IPS-18a (cell line): ENCODE measurements at regions not wholly inside any gene's neighbourhood (a gene's known extent, or its start where the extent isn't known, plus 50 kb on each side); places are given as distances from the start of the nearest gene placed in this dataset.

ENCODE experiments used
- H3K27ac ChIP-seq: one replicate; pipeline ENCODE4 v1.5.1; 2013; ENCODE audit warnings: low read length
- H3K27me3 ChIP-seq: one replicate; pipeline ENCODE4 v1.6.1; 2013; ENCODE audit warnings: mild to moderate bottlenecking, low read length; ENCODE audit not compliant: control insufficient read depth, insufficient read depth
- H3K36me3 ChIP-seq: one replicate; pipeline ENCODE4 v1.6.1; 2013; ENCODE audit warnings: low read depth, low read length; ENCODE audit not compliant: control insufficient read depth
- H3K4me1 ChIP-seq: one replicate; pipeline ENCODE4 v1.6.1; 2013; ENCODE audit warnings: low read depth, low read length; ENCODE audit not compliant: control insufficient read depth
- H3K4me3 ChIP-seq: one replicate; pipeline ENCODE4 v1.5.1; 2013; ENCODE audit warnings: low read length
- H3K9ac ChIP-seq: one replicate; pipeline ENCODE4 v1.6.1; 2013; ENCODE audit warnings: mild to moderate bottlenecking, low read length, moderate library complexity
- H3K9me3 ChIP-seq: one replicate; pipeline ENCODE4 v1.6.1; 2013; ENCODE audit warnings: low read depth, low read length; ENCODE audit not compliant: control insufficient read depth

DNA sequence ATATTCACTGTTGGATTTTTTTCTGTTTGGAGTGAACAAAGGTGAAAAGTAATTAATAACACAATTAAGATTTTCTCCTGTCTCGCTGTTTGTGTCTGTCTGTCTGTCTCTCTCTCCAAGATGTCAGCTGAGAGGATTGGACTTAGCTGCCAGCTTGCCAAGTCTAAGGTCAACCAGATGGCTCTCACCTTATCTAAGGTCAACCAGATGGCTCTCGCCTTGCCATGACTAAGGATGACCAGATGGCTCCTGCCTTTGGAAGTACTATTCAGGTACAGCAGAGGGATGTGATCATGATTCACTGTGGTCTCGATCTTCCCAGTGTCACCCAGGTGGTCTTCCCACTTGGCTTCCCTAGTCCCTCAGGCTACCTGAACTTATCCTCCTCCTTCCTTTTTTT lies 1436.4 kb downstream of the UQCRFS1 start:
- no peak overlapping the region for H3K4me3 ChIP-seq
- H3K27me3 ChIP-seq = no peaks in the 10 kb centered on the region
- H3K9ac ChIP-seq = no peak overlapping the region
- H3K27ac ChIP-seq = no peak overlapping the region
- no peaks in the 10 kb centered on the region for H3K36me3 ChIP-seq
- H3K4me1 ChIP-seq = no peaks in the 10 kb centered on the region
- H3K9me3 ChIP-seq = peaks cover 47% of the 10 kb centered on the region

DNA sequence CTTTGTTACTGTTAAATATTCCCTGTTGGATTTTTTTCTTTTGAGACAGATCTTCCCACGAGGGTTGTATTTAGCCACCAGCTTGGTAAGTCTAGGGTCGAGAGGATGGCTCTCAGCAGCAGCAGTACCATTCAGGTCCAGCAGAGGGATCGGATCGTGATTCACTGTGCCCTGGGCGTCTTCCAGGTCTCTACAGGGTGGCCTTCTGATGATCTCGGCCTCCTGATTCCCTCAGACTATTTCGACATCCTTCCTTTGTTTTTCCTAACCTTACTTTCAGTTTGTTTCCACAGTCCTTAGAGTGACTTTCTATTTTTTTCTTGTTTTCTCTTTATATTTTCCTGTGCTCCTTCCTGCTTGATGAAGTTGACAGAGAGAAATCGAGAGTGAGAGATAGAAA lies 1436.9 kb downstream of the UQCRFS1 start:
- Histone ChIP-seq H3K9me3 (peaks cover 48% of the 10 kb centered on the region), H3K9ac (no peak overlapping the region), H3K27me3 (no peaks in the 10 kb centered on the region), H3K36me3 (no peaks in the 10 kb centered on the region), H3K4me1 (no peaks in the 10 kb centered on the region), H3K27ac (no peak overlapping the region), H3K4me3 (no peak overlapping the region)

DNA sequence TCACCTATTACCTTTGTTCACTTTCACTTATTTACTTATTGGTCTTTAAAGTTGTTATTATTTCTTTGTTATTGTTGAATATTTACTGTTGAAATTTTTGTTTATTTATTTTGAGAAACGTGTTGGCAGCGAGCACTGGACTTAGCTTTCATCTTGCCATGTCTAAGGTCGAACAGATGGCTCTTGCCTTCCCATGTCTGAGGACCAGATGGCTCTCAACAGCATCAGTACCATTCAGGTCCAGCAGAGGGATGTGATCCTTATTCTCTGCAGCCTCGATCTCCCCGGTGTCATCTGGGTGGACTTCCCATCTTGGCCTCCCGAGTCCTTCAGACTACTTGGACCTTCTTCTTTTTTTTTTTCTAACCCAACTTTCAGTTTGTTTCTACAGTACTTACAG lies 1437.6 kb downstream of the UQCRFS1 start:
- Histone ChIP-seq H3K9ac (no peak overlapping the region), H3K4me1 (no peaks in the 10 kb centered on the region), H3K36me3 (no peaks in the 10 kb centered on the region), H3K27ac (no peak overlapping the region), H3K4me3 (no peak overlapping the region), H3K27me3 (no peaks in the 10 kb centered on the region), H3K9me3 (peaks cover 53% of the 10 kb centered on the region)

DNA sequence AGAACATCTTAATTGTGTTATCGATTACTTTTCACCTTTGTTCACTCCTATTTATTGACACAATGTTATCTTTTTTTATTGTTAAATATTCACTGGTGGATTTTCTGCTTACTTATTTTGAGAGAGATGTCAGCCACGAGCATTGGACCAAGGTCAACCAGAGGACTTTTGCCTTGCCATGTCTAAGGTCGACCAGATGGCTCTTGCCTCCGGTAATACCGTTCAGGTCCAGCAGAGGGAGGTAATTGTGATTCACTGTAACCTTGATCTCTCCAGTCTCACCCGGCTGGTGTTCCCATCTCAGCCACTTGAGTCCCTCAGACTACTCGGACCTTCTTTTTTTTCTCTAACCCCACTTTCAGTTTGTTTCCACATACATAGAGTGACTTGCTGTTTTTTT lies 1438.1 kb downstream of the UQCRFS1 start:
- no peaks in the 10 kb centered on the region for H3K4me1 ChIP-seq
- H3K9me3 ChIP-seq = peaks cover 57% of the 10 kb centered on the region
- H3K9ac ChIP-seq = no peak overlapping the region
- no peaks in the 10 kb centered on the region for H3K27me3 ChIP-seq
- no peak overlapping the region for H3K4me3 ChIP-seq
- no peak overlapping the region for H3K27ac ChIP-seq
- no peaks in the 10 kb centered on the region for H3K36me3 ChIP-seq

DNA sequence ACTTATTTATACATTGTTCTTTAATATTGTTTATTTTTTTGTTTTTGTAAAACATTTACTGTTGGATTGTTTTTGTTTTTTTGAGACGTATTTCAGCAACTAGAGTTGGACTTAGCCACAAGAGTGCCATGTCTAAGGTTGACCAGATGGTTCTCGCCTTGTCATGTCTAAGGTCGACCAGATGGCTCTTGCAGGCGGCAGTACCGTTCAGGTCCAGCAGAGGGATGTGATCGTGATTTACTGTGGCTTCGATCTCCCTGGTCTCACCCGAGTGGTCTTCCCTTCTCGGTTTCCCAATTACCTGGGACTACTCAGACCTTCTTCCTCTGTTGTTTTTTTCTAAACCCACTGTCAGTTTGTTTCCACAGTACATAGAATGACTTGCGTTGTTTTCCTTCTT lies 1438.6 kb downstream of the UQCRFS1 start:
- Histone ChIP-seq H3K27ac (no peak overlapping the region), H3K9me3 (peaks cover 57% of the 10 kb centered on the region), H3K9ac (no peak overlapping the region), H3K4me1 (no peaks in the 10 kb centered on the region), H3K36me3 (no peaks in the 10 kb centered on the region), H3K27me3 (no peaks in the 10 kb centered on the region), H3K4me3 (no peak overlapping the region)

DNA sequence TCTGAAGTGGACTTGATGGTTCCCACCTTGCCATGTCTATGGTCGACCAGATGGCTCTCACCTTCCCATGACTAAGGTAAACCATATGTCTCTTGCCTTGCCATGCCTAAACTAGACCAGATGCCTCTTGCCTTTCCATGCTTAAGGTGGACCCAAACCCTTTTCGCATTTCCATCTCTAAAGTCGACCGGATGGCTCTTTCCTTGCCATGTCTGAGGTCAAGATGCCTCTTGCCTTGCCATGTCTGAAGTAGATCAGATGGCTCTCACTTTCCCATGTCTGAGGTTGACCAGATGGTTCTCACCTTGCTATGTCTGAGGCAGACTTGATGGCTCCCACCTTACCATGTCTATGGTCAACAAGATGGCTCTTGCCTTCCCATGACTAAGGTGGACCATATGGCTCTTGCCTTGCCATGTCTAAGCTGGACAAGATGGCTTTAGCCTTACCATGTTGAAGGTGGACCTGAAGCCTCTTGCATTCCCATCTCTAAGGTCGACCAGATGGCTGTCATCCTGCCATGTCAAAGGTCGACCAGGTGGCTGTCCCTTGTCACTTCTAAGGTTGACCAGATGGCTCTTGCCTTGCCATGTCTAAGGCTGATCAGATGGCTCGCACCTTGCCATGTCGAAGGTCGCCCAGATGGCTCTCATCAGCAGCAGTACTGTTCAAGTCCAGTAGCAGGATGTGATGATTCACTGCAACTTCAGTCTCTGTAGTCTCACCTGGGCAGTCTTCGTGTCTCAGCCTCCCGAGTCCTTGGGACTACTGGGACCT lies 1439.4 kb downstream of the UQCRFS1 start:
- H3K4me1 ChIP-seq = no peaks in the 10 kb centered on the region
- H3K36me3 ChIP-seq = no peaks in the 10 kb centered on the region
- H3K4me3 ChIP-seq = no peak overlapping the region
- H3K27me3 ChIP-seq = no peaks in the 10 kb centered on the region
- H3K27ac ChIP-seq = no peak overlapping the region
- no peak overlapping the region for H3K9ac ChIP-seq
- peaks cover 54% of the 10 kb centered on the region for H3K9me3 ChIP-seq

DNA sequence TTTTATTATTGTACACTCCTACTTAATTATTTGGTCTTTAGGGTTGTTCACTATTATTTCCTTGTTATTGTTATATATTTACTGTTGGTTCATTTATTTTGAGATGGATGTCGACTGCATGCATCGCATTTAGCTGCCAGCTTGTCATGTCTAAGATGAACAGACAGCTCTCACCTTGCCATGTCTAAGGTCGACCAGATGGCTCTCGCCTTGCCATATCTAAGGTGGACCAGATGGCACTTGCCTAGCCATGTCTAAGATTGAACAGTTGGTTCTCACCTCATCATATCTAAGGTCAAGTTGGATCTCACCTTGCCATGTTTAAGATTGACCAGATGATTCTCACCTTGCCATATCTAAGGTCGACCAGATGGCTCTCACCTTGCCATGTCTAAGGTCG lies 1440.9 kb downstream of the UQCRFS1 start:
- Histone ChIP-seq H3K9me3 (peaks cover 57% of the 10 kb centered on the region), H3K36me3 (no peaks in the 10 kb centered on the region), H3K4me1 (no peaks in the 10 kb centered on the region), H3K9ac (no peak overlapping the region), H3K27me3 (no peaks in the 10 kb centered on the region), H3K4me3 (no peak overlapping the region), H3K27ac (no peak overlapping the region)

DNA sequence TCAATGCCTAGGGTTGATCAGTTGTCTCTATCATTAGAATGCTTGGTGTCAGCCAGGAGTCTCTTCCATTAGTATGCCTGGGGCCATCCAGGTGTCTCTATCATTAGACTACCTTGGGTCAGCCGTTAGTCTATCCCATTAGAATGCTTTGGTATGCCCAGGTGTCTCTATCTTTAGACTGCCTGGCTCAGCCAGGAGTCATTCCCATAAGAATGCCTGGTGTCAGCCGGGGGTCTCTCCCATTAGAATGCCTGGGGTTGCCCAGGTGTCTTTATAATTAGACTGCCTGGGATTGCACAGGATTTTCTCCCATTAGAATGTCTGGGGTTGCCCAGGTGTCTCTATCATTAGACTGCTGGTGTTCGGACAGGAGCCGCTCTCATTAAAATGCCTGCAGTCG lies 1442.9 kb downstream of the UQCRFS1 start:
- Histone ChIP-seq H3K4me3 (no peak overlapping the region), H3K9me3 (peaks cover 57% of the 10 kb centered on the region), H3K27ac (no peak overlapping the region), H3K27me3 (no peaks in the 10 kb centered on the region), H3K36me3 (no peaks in the 10 kb centered on the region), H3K4me1 (no peaks in the 10 kb centered on the region), H3K9ac (no peak overlapping the region)

DNA sequence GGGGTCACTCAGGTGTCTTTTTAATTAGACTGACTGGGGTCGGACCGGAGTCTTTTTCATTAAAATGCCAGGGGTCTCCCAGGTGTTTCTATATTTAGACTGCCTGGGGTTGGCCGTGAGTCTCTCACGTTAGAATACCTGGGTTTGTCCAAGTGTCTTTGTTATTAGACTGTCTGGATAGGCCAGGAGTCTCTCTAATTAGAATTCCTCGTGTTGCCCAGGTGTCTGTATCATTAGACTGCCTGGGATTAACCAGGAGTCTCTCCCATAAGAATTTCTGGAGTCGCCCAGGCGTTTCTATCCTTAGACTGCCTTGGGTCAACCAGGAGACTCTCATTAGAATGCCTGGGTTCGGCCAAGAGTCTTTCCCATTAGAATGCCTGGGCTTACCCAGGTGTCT lies 1445.7 kb downstream of the UQCRFS1 start:
- Histone ChIP-seq H3K27me3 (no peaks in the 10 kb centered on the region), H3K4me1 (no peaks in the 10 kb centered on the region), H3K27ac (no peak overlapping the region), H3K4me3 (no peak overlapping the region), H3K36me3 (no peaks in the 10 kb centered on the region), H3K9ac (no peak overlapping the region), H3K9me3 (peaks cover 41% of the 10 kb centered on the region)

DNA sequence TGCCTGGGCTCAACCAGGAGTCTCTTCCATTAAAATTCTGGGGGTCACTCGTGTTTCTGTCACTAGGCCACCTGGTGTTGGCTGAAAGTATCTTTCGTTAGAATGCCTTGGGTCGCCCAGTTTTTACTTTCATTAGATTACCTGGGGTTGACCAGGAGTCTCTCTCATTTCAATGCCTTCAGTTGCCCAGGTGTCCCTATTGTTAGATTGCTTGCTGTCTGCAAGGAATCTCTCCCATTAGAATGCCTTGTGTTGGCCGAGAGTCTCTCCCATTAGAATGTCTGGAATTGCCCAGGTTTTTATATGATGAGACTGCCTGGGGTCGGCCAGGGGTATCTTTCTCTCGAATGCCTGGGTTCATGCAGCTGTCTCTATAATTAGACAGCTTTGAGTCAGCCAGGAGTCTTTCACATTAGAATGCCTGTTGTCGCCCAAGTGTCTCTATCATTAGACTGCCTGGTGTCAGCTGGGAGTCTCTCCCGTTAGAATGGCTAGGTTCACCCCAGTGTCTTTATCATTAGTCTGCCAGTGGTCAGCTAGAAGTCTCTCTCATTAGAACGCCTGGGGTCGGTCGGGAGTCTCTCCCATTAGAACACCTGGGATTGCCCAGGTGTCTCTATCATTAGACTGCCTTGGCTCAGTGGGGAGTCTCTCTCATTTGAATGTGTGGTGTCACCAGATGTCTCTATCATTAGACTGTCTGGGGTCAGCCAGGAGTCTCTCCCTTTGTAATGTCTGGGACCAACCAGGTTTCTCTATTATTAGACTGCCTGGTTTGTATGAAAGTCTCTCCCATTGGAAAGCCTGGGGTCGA lies 1446.8 kb downstream of the UQCRFS1 start:
- Histone ChIP-seq H3K27ac (no peak overlapping the region), H3K36me3 (no peaks in the 10 kb centered on the region), H3K9me3 (peaks cover 38% of the 10 kb centered on the region), H3K4me3 (no peak overlapping the region), H3K4me1 (no peaks in the 10 kb centered on the region), H3K9ac (no peak overlapping the region), H3K27me3 (peaks cover 6% of the 10 kb centered on the region)

DNA sequence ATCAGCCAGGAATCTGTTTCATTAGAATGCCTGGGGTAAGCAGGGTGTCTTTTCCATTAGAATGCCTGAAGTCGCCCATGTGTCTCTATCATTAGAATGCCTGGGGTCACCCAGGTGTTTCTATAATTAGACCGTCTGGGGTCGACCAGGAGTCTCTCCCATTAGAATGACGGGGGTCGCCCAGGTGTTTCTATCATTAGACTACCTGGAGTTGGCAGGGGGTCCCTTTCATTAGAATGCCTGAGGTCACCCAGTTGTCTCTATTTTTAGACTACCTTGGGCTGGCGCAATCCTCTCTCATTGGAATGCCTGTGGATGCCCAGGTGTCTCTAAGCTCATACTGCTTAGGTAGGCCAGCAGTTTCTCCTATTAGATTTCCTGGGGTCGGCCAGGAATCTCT lies 1447.6 kb downstream of the UQCRFS1 start:
- no peak overlapping the region for H3K27ac ChIP-seq
- H3K27me3 ChIP-seq = peaks cover 10% of the 10 kb centered on the region
- no peak overlapping the region for H3K9ac ChIP-seq
- H3K36me3 ChIP-seq = no peaks in the 10 kb centered on the region
- H3K9me3 ChIP-seq = peaks cover 37% of the 10 kb centered on the region
- no peaks in the 10 kb centered on the region for H3K4me1 ChIP-seq
- H3K4me3 ChIP-seq = no peak overlapping the region
